Stimulated activated CD8-positive, alpha-beta memory T cell treated with anti-CD3 and anti-CD28 coated beads, Interleukin-4, amount 100 ng/mL, for 48 hours (primary cell): ENCODE measurements at regions not wholly inside any gene's neighbourhood (a gene's known extent, or its start where the extent isn't known, plus 50 kb on each side); places are given as distances from the start of the nearest gene placed in this dataset.
"Not testable (repeated sequence)": the region's sequence is repeated elsewhere in the genome, so short reads cannot be mapped to it uniquely, and the experiment has no call there.

Experiments used
- DNase-seq: peaks from one replicate; pipeline ENCODE4 v3.0.0-alpha.2; 2020

- no peak for DNase-seq
These were observed 309.3 kb upstream of the FGF13 start for GRCh38 chrX:139020801-139021200.

GRCh38 chrX:139018436-139018835, 306.9 kb upstream of the FGF13 start:
- no peak for DNase-seq

- DNase-seq = no peak
These were observed 304.1 kb upstream of the FGF13 start for GRCh38 chrX:139015627-139016026.

- no peak for DNase-seq
These were observed 296.7 kb upstream of the FGF13 start for GRCh38 chrX:139008185-139008584.

- not testable (repeated sequence) for DNase-seq
These were observed 292.5 kb upstream of the FGF13 start for GRCh38 chrX:139003856-139004527.

- DNase-seq = no peak
These were observed 290.8 kb upstream of the FGF13 start for GRCh38 chrX:139002319-139002718.

GRCh38 chrX:138996268-138996667, 284.8 kb upstream of the FGF13 start:
- no peak for DNase-seq

GRCh38 chrX:138995458-138995857, 283.9 kb upstream of the FGF13 start:
- no peak for DNase-seq

- not testable (repeated sequence) for DNase-seq
These were observed 278.9 kb upstream of the FGF13 start for GRCh38 chrX:138990425-138990824.

- no peak for DNase-seq
These were observed 275.3 kb upstream of the FGF13 start for GRCh38 chrX:138986866-138987265.

GRCh38 chrX:138986235-138986634, 274.7 kb upstream of the FGF13 start:
- no peak for DNase-seq

GRCh38 chrX:138982365-138982764, 270.8 kb upstream of the FGF13 start:
- no peak for DNase-seq

GRCh38 chrX:138964501-138964900, 253.0 kb upstream of the FGF13 start:
- DNase-seq = no peak

GRCh38 chrX:138962419-138962818, 250.9 kb upstream of the FGF13 start:
- DNase-seq = not testable (repeated sequence)

- no peak for DNase-seq
These were observed 243.5 kb upstream of the FGF13 start for GRCh38 chrX:138954976-138955375.

GRCh38 chrX:138946926-138947325, 235.4 kb upstream of the FGF13 start:
- no peak for DNase-seq

- no peak for DNase-seq
These were observed 233.7 kb upstream of the FGF13 start for GRCh38 chrX:138945219-138945618.

GRCh38 chrX:138939038-138939437, 227.5 kb upstream of the FGF13 start:
- DNase-seq = no peak

- no peak for DNase-seq
These were observed 226.5 kb upstream of the FGF13 start for GRCh38 chrX:138938003-138938402.

- DNase-seq = no peak
These were observed 219.7 kb upstream of the FGF13 start for GRCh38 chrX:138931212-138931611.

- DNase-seq = no peak
These were observed 219.0 kb upstream of the FGF13 start for GRCh38 chrX:138930583-138930945.

- no peak for DNase-seq
These were observed 218.5 kb upstream of the FGF13 start for GRCh38 chrX:138929926-138930582.

GRCh38 chrX:138928737-138929459, 217.4 kb upstream of the FGF13 start:
- no peak for DNase-seq

GRCh38 chrX:138925330-138925729, 213.8 kb upstream of the FGF13 start:
- DNase-seq = no peak
